ENCODE measurements at regions not wholly inside any gene's neighbourhood (a gene's known extent, or its start where the extent isn't known, plus 50 kb on each side); places are given as distances from the start of the nearest gene placed in this dataset.

DNA sequence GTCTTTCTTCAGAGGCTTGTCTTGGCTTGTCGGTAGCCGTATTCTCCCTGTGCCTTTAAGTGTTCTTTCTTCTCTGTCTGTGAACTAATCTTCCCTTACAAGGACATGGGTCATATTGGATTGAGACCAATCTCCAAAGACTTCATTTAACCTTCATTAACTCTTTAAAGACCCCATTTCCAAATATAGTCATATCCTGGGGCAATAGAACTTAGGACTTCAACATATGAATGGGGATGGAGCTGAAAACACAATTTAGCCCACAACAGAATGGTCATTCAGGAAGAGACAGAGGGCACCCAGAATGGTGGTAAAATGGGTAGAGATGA lies 82.1 kb upstream of the TANK start:
- Mint-ChIP-seq H3K4me3 (no peak overlapping the region), H3K27me3 (ENCODE audit: low read depth) (no peaks in the 10 kb centered on the region; the same call in 1 of the 2 replicates), H3K36me3 (no peaks in the 10 kb centered on the region), H3K4me1 (peaks cover 35% of the 10 kb centered on the region), H3K27ac (no peak overlapping the region), H3K9me3 (no peaks in the 10 kb centered on the region; the same call in 1 of the 2 replicates)
- DNase-seq (ENCODE audit: low spot score) (no peak), ATAC-seq (peak; percentile 70)
- no peak for TF ChIP-seq ZNF219 (CRISPR knock-in tag; IDR thresholded peaks at IDR 0.05; ENCODE audit: borderline replicate concordance)
- TF ChIP-seq ETV6 (CRISPR knock-in tag; IDR thresholded peaks at IDR 0.05), result no peak
- TF ChIP-seq STAT6 (CRISPR knock-in tag; conservative IDR thresholded peaks at IDR 0.05; ENCODE audit: low read depth), result no peak
- no peak for TF ChIP-seq RELA (CRISPR knock-in tag; IDR thresholded peaks at IDR 0.05; ENCODE audit: borderline replicate concordance)
- no peak for TF ChIP-seq SP1 (CRISPR knock-in tag; conservative IDR thresholded peaks at IDR 0.05)
- TF ChIP-seq, protein P1, sequence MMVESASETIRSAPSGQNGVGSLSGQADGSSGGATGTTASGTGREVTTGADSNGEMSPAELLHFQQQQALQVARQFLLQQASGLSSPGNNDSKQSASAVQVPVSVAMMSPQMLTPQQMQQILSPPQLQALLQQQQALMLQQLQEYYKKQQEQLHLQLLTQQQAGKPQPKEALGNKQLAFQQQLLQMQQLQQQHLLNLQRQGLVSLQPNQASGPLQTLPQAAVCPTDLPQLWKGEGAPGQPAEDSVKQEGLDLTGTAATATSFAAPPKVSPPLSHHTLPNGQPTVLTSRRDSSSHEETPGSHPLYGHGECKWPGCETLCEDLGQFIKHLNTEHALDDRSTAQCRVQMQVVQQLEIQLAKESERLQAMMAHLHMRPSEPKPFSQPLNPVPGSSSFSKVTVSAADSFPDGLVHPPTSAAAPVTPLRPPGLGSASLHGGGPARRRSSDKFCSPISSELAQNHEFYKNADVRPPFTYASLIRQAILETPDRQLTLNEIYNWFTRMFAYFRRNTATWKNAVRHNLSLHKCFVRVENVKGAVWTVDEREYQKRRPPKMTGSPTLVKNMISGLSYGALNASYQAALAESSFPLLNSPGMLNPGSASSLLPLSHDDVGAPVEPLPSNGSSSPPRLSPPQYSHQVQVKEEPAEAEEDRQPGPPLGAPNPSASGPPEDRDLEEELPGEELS (CRISPR knock-in tag; IDR thresholded peaks at IDR 0.05), result no peak
- ChIA-PET CTCF (interaction anchor here (1.4 kb wide), 1 partner anchor 14 kb away, joined by 9 read pairs; no protein-coding TSS in a partner anchor), POLR2A (no interaction called here)

GRCh38 chr2:161085149-161085548 lies 75.1 kb upstream of the TANK start:
- H3K36me3 Mint-ChIP-seq, result no peaks in the 10 kb centered on the region
- no peak overlapping the region for H3K27ac Mint-ChIP-seq
- H3K4me1 Mint-ChIP-seq, result 0 out of 2 replicates have a peak, but pooled peaks cover 3% of the 10 kb centered on the region

More at GRCh38 chr2:161085149-161085548, 75.1 kb upstream of the TANK start:
- ATAC-seq, result no peak
- no peaks in the 10 kb centered on the region for H3K27me3 Mint-ChIP-seq (ENCODE audit: low read depth)
- POLR2A ChIA-PET, result no interaction called here
- CTCF ChIA-PET, result interaction anchor here (1.5 kb wide), 1 partner anchor 21 kb away, joined by 4 read pairs; no protein-coding TSS in a partner anchor
- peaks cover 8% of the 10 kb centered on the region for H3K9me3 Mint-ChIP-seq
- TF ChIP-seq ZNF121 (CRISPR knock-in tag; IDR thresholded peaks at IDR 0.05) (no peak), NR2C2 (CRISPR knock-in tag; IDR thresholded peaks at IDR 0.05) (no peak), ZNF317 (CRISPR knock-in tag; IDR thresholded peaks at IDR 0.05; ENCODE audit: borderline replicate concordance, low read depth) (no peak), SMAD3 (CRISPR knock-in tag; IDR thresholded peaks at IDR 0.05; ENCODE audit: borderline replicate concordance) (no peak), ZNF396 (CRISPR knock-in tag; IDR thresholded peaks at IDR 0.05; ENCODE audit: borderline replicate concordance) (no peak), CBFB (CRISPR knock-in tag; IDR thresholded peaks at IDR 0.05; ENCODE audit: low read depth) (no peak), CREM (CRISPR knock-in tag; IDR thresholded peaks at IDR 0.05) (no peak), ESRRA (CRISPR knock-in tag; IDR thresholded peaks at IDR 0.05; ENCODE audit: borderline replicate concordance) (no peak), ZSCAN18 (CRISPR knock-in tag; IDR thresholded peaks at IDR 0.05) (no peak), MAX (CRISPR knock-in tag; IDR thresholded peaks at IDR 0.05) (no peak)
- TF ChIP-seq, protein P2, sequence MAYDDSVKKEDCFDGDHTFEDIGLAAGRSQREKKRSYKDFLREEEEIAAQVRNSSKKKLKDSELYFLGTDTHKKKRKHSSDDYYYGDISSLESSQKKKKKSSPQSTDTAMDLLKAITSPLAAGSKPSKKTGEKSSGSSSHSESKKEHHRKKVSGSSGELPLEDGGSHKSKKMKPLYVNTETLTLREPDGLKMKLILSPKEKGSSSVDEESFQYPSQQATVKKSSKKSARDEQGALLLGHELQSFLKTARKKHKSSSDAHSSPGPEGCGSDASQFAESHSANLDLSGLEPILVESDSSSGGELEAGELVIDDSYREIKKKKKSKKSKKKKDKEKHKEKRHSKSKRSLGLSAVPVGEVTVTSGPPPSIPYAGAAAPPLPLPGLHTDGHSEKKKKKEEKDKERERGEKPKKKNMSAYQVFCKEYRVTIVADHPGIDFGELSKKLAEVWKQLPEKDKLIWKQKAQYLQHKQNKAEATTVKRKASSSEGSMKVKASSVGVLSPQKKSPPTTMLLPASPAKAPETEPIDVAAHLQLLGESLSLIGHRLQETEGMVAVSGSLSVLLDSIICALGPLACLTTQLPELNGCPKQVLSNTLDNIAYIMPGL (CRISPR knock-in tag; IDR thresholded peaks at IDR 0.05), result no peak
- TF ChIP-seq, protein P3, sequence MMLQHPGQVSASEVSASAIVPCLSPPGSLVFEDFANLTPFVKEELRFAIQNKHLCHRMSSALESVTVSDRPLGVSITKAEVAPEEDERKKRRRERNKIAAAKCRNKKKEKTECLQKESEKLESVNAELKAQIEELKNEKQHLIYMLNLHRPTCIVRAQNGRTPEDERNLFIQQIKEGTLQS (CRISPR knock-in tag; conservative IDR thresholded peaks at IDR 0.05), result no peak
- TF ChIP-seq, protein P4, sequence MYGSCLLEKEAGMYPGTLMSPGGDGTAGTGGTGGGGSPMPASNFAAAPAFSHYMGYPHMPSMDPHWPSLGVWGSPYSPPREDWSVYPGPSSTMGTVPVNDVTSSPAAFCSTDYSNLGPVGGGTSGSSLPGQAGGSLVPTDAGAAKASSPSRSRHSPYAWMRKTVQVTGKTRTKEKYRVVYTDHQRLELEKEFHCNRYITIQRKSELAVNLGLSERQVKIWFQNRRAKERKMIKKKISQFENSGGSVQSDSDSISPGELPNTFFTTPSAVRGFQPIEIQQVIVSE (CRISPR knock-in tag; IDR thresholded peaks at IDR 0.05; ENCODE audit: borderline replicate concordance), result no peak
- TF ChIP-seq, protein P5, sequence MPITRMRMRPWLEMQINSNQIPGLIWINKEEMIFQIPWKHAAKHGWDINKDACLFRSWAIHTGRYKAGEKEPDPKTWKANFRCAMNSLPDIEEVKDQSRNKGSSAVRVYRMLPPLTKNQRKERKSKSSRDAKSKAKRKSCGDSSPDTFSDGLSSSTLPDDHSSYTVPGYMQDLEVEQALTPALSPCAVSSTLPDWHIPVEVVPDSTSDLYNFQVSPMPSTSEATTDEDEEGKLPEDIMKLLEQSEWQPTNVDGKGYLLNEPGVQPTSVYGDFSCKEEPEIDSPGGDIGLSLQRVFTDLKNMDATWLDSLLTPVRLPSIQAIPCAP (CRISPR knock-in tag; IDR thresholded peaks at IDR 0.05), result no peak
- no peak overlapping the region for H3K4me3 Mint-ChIP-seq
- DNase-seq (ENCODE audit: low spot score), result no peak
